ENCODE measurements at regions not wholly inside any gene's neighbourhood (a gene's known extent, or its start where the extent isn't known, plus 50 kb on each side); places are given as distances from the start of the nearest gene placed in this dataset.

DNA sequence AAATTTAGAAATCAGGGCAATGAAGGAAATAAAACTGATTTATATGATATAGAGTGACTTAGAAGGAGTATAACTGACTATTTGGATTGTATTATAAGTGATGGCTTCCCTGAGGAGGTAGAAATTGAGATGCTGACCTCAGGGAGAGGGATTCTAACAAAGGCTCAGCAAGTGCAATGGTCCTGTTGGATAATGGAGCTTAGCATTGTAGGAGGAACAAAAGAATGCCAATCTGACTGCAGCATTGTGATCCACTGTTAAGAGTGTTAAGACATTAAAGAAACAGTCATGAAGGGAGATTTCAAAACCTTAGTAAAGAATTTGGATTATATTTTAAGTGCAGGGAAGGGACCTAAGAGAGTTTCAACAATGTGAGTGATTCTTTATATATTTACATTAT, 158.4 kb upstream of the NAALADL2 start:
- Histone ChIP-seq H3K4me1 (no peaks in the 10 kb centered on the region), H3K9me3 (no peaks in the 10 kb centered on the region), H3K36me3 (no peaks in the 10 kb centered on the region), H3K27ac (no peak overlapping the region), H3K27me3 (no peaks in the 10 kb centered on the region), H3K4me3 (no peak overlapping the region)
- intact Hi-C loops (cut with DNase I; ENCODE audit: low total_unique reads) (no loop called here), in situ Hi-C loops (cut with MboI; ENCODE audit: low sequenced_read_pairs in 4 of 4) (no loop called here)
- ATAC-seq (no peak), DNase-seq (no peak)
- no peak for TF ChIP-seq POLR2A (IDR thresholded peaks at IDR 0.05)
- TF ChIP-seq, protein P1, sequence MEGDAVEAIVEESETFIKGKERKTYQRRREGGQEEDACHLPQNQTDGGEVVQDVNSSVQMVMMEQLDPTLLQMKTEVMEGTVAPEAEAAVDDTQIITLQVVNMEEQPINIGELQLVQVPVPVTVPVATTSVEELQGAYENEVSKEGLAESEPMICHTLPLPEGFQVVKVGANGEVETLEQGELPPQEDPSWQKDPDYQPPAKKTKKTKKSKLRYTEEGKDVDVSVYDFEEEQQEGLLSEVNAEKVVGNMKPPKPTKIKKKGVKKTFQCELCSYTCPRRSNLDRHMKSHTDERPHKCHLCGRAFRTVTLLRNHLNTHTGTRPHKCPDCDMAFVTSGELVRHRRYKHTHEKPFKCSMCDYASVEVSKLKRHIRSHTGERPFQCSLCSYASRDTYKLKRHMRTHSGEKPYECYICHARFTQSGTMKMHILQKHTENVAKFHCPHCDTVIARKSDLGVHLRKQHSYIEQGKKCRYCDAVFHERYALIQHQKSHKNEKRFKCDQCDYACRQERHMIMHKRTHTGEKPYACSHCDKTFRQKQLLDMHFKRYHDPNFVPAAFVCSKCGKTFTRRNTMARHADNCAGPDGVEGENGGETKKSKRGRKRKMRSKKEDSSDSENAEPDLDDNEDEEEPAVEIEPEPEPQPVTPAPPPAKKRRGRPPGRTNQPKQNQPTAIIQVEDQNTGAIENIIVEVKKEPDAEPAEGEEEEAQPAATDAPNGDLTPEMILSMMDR (IDR thresholded peaks at IDR 0.05 in 4 of 5, conservative IDR thresholded peaks at IDR 0.05 in 1 of 5), result no peak

DNA sequence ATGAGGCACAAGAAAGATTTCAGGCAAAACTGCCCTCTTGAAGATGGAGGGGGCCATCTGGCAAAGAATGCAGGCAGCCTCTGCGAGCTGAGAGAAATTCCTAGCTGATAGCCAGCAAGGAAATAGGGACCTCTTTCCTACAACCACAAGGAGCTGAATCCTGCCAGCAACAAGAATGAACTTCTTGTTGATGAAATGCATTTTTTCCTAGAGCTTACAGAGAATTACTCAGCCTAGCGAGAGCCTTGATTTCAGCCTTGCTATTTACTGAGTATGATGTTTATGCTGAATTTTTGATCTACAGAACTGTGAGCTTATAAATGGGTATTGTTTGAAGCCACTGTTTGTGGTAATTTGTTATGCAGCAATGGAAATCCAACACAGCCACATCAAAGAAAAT, 148.5 kb upstream of the NAALADL2 start:
- DNase-seq (no peak), ATAC-seq (no peak)
- Histone ChIP-seq H3K36me3 (no peaks in the 10 kb centered on the region), H3K27me3 (no peaks in the 10 kb centered on the region), H3K27ac (no peak overlapping the region), H3K4me1 (no peaks in the 10 kb centered on the region), H3K9me3 (no peaks in the 10 kb centered on the region), H3K4me3 (no peak overlapping the region)
- intact Hi-C loops (cut with DNase I; ENCODE audit: low total_unique reads), result no loop called here
- in situ Hi-C loops (cut with MboI; ENCODE audit: low sequenced_read_pairs in 4 of 4), result no loop called here
- TF ChIP-seq POLR2A (IDR thresholded peaks at IDR 0.05), result no peak
- TF ChIP-seq, protein P1 (IDR thresholded peaks at IDR 0.05 in 4 of 5, conservative IDR thresholded peaks at IDR 0.05 in 1 of 5), result no peak

DNA sequence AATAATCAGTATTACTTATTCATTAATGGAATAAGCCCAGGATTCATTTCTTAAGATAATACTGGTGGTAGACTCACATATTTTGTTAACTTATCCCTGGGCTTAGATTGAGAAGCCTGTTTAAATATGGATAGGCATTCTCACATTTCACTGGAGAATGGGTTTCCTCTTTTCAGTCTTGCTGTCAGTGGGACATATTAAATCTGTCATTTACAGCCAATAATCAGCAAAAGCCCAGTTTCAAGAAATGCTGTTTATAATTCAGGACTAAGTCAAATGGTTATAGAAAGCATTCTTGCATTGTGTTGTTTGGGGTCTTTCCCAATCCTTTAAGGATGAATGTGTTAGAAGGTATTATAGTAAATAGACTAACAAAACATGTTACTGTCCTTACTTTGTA, 143.7 kb upstream of the NAALADL2 start:
- no peaks in the 10 kb centered on the region for H3K27me3 ChIP-seq
- intact Hi-C loops (cut with DNase I; ENCODE audit: low total_unique reads) (no loop called here), in situ Hi-C loops (cut with MboI; ENCODE audit: low sequenced_read_pairs in 4 of 4) (no loop called here)
- H3K4me1 ChIP-seq, result no peaks in the 10 kb centered on the region
- no peaks in the 10 kb centered on the region for H3K9me3 ChIP-seq
- no peak overlapping the region for H3K4me3 ChIP-seq
- no peak overlapping the region for H3K27ac ChIP-seq
- no peak for DNase-seq
- no peaks in the 10 kb centered on the region for H3K36me3 ChIP-seq
- ATAC-seq, result no peak
- no peak for TF ChIP-seq POLR2A (IDR thresholded peaks at IDR 0.05)
- TF ChIP-seq, protein P1 (IDR thresholded peaks at IDR 0.05 in 4 of 5, conservative IDR thresholded peaks at IDR 0.05 in 1 of 5), result no peak

DNA sequence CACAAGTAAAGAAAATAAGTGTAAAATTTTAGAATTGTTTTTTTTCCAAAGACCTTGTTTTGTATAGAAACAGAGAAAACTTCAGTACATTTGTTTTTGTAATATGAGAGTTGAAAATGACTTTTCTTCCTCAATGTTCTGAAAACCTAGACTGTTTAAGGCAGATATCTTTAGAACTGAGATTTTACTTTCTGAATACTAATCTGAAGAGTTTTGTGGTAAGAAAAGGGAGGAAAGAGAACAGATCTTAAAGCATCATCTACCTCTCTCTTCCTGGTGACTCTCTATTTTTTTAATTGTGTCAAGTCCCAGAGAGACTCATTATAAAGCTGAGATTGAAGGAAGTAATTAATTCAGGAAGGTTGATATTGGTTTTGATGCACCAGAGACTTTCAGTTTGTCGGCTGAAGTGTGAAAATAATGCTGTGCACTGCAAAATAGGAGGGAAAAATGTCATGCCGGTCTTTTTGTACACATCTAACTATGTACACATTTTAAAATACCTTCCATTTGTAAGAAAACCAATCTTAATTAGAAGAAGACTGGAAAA, 142.1 kb upstream of the NAALADL2 start:
- no peak overlapping the region for H3K27ac ChIP-seq
- no peaks in the 10 kb centered on the region for H3K36me3 ChIP-seq
- in situ Hi-C loops (cut with MboI; ENCODE audit: low sequenced_read_pairs in 4 of 4), result no loop called here
- DNase-seq (no peak), ATAC-seq (no peak)
- no peaks in the 10 kb centered on the region for H3K27me3 ChIP-seq
- intact Hi-C loops (cut with DNase I; ENCODE audit: low total_unique reads), result no loop called here
- H3K9me3 ChIP-seq, result no peaks in the 10 kb centered on the region
- no peak for TF ChIP-seq POLR2A (IDR thresholded peaks at IDR 0.05)
- TF ChIP-seq, protein P1 (IDR thresholded peaks at IDR 0.05 in 4 of 5, conservative IDR thresholded peaks at IDR 0.05 in 1 of 5), result no peak
- H3K4me1 ChIP-seq, result no peaks in the 10 kb centered on the region
- H3K4me3 ChIP-seq, result no peak overlapping the region

DNA sequence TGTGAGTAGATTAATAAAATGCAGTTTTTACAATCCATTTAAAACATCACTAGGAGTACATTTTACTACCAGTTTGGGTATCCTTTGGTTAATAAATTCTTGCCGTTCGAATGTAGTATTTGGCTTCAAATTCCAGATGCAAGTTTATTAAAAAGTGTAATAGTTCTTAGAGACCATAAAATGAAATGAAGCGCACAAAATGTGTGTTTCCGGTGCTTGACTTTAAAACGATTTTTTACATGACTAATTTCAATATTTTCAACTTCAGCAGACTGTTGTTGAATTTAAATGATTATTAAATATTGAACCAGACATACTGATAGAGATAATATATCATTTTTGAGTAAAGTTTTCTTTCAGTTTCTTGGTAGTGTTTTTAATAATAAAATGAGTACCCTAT, 138.4 kb upstream of the NAALADL2 start:
- intact Hi-C loops (cut with DNase I; ENCODE audit: low total_unique reads) (no loop called here), in situ Hi-C loops (cut with MboI; ENCODE audit: low sequenced_read_pairs in 4 of 4) (no loop called here)
- no peak overlapping the region for H3K27ac ChIP-seq
- ATAC-seq (no peak), DNase-seq (no peak)
- H3K36me3 ChIP-seq, result no peaks in the 10 kb centered on the region
- H3K4me3 ChIP-seq, result no peak overlapping the region
- H3K9me3 ChIP-seq, result no peaks in the 10 kb centered on the region
- no peaks in the 10 kb centered on the region for H3K27me3 ChIP-seq
- TF ChIP-seq POLR2A (IDR thresholded peaks at IDR 0.05), result no peak
- H3K4me1 ChIP-seq, result no peaks in the 10 kb centered on the region

All from gastrocnemius medialis (tissue), 4 donors.